GM19023 (cell line): ENCODE measurements at regions not wholly inside any gene's neighbourhood (a gene's known extent, or its start where the extent isn't known, plus 50 kb on each side); places are given as distances from the start of the nearest gene placed in this dataset.

Experiments used
- ATAC-seq: cut with Tn5 transposase; IDR thresholded peaks from one replicate; pipeline ENCODE4 v1.9.1; 2021; ENCODE audit warnings: mild to moderate bottlenecking, moderate library complexity; ENCODE audit not compliant: unreplicated experiment

DNA sequence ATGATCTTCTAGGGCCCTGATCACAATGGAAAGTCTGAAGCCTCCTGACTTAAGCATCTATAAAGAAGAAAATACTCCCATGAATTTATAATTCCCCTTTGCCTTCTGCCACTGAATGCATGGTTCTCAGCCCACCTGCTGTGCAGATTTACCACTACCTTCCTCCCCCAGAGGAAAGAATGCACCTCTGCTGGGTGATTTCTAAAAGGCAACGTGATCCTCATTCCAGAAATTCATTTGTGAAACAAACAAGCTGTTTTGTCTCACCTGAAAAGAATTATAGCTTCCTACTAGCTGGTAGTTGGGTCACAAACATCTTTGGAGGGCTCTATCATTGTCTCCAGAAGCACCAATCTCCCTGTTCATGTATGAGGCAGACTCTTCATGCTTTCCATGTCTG is 320.2 kb downstream of the CDC14C start:
- no peak for ATAC-seq

- ATAC-seq = no peak
Observed at GRCh38 chr7:49245062-49245461, 320.7 kb downstream of the CDC14C start.

DNA sequence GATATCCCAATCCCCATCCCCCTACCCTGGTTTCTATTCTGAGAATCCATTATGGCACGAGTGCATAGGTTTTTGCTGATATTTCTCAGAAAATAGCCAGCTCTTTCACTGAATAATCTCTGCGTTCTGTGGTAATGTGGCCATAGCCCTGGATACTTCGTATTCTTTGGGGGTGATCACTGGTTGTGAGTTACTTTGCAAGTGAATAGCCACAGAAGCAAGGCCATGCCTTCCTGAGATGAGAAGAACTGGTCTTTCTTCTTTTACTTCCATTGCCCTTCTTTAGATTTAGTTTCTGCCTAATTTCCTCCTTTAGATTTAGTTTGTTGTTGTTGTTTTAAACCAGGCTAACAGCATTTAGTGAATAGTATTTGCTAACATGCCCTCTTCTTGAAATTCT is 323.4 kb downstream of the CDC14C start:
- no peak for ATAC-seq

DNA sequence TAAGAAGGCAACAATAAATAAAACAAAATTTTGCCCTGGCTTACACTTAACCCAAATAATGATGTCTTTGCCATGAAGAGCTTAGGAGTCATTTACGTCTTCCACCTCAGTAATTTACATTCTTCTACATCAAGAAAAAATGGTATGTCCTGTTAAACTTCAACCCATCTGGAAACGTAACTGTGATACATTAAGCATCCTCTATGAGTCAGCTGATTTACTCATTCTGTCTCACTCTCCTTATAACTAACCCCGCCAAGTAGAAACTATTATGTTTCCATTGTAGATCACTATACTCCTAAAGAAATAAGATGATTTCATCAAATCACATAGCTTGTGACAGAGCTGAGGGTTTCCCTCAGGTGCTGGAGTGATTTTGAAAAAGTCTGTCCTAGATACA is 330.7 kb downstream of the CDC14C start:
- no peak for ATAC-seq

DNA sequence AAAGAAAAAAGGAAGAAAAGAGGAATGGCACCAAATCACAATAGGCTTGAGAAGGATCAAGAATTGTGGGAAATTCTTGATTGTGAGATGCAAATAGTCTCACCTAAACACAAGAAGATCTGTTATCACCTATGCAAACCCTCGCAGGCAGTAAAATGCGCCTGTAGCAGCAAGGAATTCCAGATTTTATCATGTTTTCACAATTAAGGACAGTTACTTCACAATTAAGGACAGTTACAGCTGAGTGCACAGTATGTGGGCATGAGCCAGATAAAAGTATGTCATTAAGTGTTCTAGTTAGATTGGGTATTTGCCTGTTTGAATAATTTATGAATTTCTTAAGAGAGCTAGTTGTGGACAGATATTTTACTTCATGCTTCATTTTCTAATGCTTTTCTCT is 336.2 kb downstream of the CDC14C start:
- ATAC-seq = no peak

- no peak for ATAC-seq
Observed at GRCh38 chr7:49261928-49262327, 337.6 kb downstream of the CDC14C start.

- no peak for ATAC-seq
Observed at GRCh38 chr7:49264530-49264929, 340.2 kb downstream of the CDC14C start.

- ATAC-seq = no peak
Observed at GRCh38 chr7:49273897-49274296, 349.6 kb downstream of the CDC14C start.

- no peak for ATAC-seq
Observed at GRCh38 chr7:49279891-49280290, 355.5 kb downstream of the CDC14C start.

DNA sequence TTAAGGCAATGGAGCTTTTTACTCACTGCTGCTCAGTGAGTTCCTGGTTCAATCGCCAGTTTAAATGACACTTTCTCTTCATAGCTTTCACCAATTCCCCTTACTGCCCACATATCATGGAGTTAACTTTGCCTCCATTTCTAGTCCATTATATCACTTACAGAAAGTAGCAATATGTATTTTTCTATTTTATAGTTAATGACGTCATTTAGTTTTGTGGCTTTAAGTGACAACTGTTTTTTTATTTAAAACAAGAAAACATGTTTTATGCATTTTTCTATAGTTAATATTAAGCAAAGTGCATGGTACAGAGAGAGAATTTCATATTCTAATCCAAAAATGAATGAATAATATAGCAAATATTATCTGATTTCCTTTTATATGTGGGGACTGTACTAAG is 363.3 kb downstream of the CDC14C start:
- ATAC-seq = no peak

GRCh38 chr7:49294611-49295010 is 370.3 kb downstream of the CDC14C start:
- ATAC-seq = no peak

DNA sequence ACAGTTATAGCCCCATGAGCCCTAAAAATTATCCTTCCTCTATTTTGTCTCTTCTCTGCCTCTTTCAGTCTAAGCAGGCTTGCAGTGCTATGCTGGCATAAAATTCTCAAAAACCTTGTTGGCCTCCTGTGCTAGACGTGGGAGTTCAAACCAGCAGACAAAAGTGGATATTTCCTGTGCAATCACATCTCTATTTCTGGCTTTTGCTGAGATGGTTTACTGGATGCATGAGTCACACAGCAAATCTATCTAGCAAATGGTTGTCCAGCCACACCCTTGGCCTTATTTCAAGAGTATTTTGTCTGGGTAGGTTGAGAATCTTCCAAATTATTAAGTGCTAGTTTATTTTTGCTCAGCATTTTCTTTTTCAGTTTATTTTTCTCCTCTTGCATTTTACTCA is 370.8 kb downstream of the CDC14C start:
- no peak for ATAC-seq

GRCh38 chr7:49297958-49298357 is 373.6 kb downstream of the CDC14C start:
- ATAC-seq = no peak

DNA sequence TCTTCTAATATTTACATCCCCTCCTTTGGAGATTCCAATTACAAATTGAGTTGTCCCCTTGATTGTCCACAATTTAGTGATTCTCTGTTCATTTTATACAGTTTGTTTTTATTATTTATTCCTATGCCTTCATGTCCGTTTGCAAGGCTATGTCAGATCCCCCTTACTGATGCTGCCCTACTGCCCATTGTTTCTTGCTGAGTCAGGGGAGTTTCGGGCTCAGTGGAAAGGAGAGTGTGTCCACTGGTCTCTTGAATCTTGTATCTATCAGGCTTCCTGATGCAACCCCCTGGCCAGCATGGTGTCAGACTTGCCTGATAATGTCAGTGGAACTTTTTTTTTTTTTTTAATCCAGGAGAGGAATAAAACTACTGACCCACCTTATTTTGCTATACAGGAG is 384.4 kb downstream of the CDC14C start:
- no peak for ATAC-seq

DNA sequence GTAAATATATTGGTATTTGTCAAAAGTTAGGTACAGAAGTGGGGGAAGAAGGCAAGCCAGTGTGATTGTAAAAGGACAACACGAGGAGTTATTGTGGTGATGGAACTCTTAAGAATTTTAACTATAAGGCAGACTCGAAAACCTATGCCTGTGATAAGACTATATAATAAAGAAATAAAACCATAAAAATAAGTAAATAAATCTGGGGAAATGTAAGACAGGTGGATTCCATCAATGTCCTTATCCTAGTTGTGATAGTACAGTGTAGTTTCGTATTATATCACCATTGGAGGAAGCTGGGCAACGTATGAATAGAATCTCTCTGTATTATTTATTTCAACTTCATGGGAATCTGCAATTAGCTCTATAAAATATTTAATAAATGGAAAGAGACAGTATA is 395.7 kb downstream of the CDC14C start:
- ATAC-seq = no peak

GRCh38 chr7:49321843-49322242 is 397.5 kb downstream of the CDC14C start:
- ATAC-seq = no peak

DNA sequence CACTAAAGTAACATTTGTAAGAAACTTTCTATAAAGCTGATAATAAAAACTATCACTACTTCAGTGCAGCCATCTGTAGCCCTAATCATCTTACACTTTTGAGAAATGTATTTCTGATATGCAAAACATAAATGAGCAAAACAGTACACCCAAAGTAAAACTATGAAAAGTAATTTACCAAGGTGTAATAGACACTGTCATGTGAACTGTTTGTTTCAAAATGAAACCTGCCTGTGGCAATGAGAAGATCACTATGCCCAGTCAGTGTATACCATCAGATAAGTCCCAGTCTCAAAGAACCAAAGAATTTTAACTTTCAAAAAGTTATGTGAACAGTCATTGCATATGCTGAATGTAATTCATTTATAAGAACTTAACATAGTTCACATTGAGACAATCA is 398.1 kb downstream of the CDC14C start:
- ATAC-seq = no peak

- no peak for ATAC-seq
Observed at GRCh38 chr7:49324040-49324439, 399.7 kb downstream of the CDC14C start.

GRCh38 chr7:49324707-49325106 is 400.4 kb downstream of the CDC14C start:
- no peak for ATAC-seq

GRCh38 chr7:49325571-49325970 is 401.2 kb downstream of the CDC14C start:
- no peak for ATAC-seq

DNA sequence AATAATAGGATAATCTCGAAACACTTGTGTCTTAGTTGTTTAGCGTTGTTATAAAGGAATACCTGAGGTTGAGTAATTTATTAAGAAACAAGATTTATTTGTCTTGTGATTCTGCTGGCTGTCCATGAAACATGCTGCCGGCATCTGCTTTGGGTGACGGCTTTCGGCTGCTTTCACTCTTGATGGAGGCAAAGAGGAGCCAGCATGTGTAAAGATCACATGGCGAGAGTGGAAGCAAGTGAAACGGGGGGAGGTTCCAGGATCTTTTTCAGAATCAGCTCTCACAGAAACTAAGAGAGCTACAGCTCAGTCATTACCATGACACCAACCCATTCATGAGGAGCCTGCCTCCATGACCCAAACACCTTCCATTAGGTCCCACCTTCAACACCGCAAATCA is 402.8 kb downstream of the CDC14C start:
- no peak for ATAC-seq

DNA sequence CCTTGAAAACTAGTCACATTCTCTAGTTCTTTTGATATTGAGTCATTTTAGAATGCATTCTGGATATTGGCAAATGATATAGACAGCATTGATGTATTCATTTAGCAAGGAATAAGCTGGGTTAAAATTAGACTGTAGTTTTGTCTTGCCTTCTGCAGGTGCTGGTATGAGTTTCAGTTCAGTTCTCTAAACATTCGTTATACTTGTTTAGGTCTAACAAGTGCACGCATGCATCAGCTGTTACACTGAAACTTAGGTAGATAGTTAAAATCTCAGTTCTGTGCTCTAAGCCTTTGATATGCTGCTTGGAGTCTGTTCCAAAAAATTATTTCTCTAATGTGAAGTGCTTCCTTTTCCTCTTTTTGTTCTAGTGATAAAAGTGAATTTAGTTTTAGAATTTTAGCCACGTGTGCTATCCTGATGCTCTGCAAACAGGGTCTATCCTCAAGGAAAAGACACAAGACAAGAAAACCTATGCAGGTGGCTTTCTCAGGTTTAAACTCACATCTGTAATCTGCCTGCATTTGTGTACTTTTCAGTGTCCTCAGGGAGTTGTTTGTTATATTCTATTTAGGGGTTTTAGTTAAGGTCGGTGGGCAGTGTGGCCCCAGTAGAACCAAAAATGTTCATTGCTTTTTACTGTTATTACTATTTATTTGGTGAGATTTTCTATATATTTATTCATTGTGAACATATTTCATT is 409.0 kb downstream of the CDC14C start:
- peak; percentile 76 for ATAC-seq

DNA sequence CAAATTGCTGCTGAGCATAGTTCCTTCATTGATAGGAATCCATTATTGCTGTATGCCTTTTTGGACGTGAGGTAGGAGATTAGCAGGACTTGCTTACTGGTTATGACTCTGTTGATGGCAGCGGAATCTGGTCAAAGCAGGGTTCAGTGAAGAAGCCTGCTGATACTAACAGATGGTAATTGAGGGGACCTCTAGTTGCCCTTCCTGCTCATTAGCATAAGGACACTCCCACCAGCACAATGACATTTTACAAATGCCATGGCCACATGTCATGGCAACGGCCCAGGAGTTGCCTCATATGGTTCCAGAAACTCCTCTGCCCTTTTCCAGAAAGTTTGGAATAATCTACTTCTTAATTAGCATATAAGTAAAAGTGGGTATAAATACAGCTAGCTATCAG is 417.5 kb downstream of the CDC14C start:
- no peak for ATAC-seq
